ENCODE measurements at regions not wholly inside any gene's neighbourhood (a gene's known extent, or its start where the extent isn't known, plus 50 kb on each side); places are given as distances from the start of the nearest gene placed in this dataset.

DNA sequence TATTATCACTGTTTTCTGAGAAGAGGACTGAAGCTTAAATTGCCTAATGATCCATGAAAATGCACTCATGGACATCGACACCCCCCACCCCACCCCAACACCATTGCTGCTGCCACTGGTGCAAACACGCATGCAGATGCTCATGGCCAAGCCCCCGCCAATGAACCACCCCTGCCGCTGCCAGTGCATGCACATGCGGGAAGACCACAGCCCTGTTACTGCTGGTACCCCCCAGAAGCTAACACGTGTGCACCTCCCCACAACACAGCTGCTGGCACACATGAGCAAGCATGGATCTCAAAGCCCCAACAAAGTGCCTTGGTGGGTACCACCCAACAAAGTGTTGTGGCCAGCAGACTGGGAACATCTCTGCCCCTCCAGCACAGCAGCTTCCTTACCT is 594.1 kb upstream of the FAT1 start:
- Mint-ChIP-seq H3K4me3 (no peak overlapping the region), H3K27ac (no peak overlapping the region), H3K36me3 (ENCODE audit: low read depth) (no peaks in the 10 kb centered on the region), H3K9me3 (peaks cover 7% of the 10 kb centered on the region), H3K27me3 (no peaks in the 10 kb centered on the region), H3K4me1 (no peaks in the 10 kb centered on the region)
- intact Hi-C loops (cut with micrococcal nuclease), result no loop called here
- ATAC-seq (ENCODE audit: low read depth) (no peak), DNase-seq (no peak)
- ChIA-PET CTCF (no interaction called here), POLR2A (no interaction called here)
- no peak for TF ChIP-seq CTCF (IDR thresholded peaks at IDR 0.05)

DNA sequence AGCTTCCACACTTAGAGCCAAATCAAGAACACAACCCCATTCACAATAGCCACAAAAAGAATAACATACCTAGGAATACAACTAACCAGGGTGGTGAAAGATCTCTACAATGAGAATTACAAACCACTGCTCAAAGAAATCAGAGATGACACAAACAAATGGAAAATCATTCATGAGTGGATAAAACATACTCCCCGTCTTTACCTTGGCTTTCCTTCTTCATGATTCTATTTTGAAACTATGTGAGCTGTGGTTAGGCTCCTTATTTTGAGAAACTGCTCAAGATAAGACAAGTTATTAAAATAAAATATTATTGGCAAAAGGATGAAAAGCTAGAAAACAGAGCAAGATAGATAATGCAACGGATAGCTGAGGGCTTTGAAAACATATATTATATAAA is 598.1 kb upstream of the FAT1 start:
- Mint-ChIP-seq H3K9me3 (peaks cover 10% of the 10 kb centered on the region), H3K4me1 (no peaks in the 10 kb centered on the region), H3K27me3 (no peaks in the 10 kb centered on the region), H3K4me3 (no peak overlapping the region), H3K36me3 (ENCODE audit: low read depth) (no peaks in the 10 kb centered on the region), H3K27ac (no peak overlapping the region)
- DNase-seq (no peak), ATAC-seq (ENCODE audit: low read depth) (no peak)
- TF ChIP-seq CTCF (IDR thresholded peaks at IDR 0.05), result no peak
- POLR2A ChIA-PET, result no interaction called here
- CTCF ChIA-PET, result no interaction called here
- intact Hi-C loops (cut with micrococcal nuclease), result no loop called here

DNA sequence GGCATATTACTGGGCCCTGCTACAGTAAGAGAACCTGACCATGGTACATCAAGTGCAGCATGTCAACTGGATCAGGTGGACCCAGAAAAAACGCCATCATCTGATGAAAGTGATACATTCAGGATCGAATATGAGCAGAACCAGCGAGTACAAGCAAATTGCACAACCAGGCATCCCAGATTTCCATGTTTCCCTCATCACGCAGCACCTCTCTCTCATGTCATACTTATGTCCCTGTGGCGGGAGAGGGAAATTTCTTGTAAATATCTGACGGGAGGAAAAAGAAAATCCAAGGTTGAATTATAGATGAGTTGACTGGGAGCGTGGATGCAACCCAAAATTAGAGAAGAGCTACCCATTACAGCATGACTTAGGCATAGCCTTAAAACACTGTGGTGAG is 608.5 kb upstream of the FAT1 start:
- Mint-ChIP-seq H3K4me3 (no peak overlapping the region), H3K4me1 (no peaks in the 10 kb centered on the region), H3K36me3 (ENCODE audit: low read depth) (no peaks in the 10 kb centered on the region), H3K27ac (no peak overlapping the region), H3K9me3 (peaks cover 10% of the 10 kb centered on the region), H3K27me3 (no peaks in the 10 kb centered on the region)
- TF ChIP-seq CTCF (IDR thresholded peaks at IDR 0.05), result no peak
- CTCF ChIA-PET, result no interaction called here
- POLR2A ChIA-PET, result no interaction called here
- intact Hi-C loops (cut with micrococcal nuclease), result no loop called here
- ATAC-seq (ENCODE audit: low read depth) (no peak), DNase-seq (no peak)

DNA sequence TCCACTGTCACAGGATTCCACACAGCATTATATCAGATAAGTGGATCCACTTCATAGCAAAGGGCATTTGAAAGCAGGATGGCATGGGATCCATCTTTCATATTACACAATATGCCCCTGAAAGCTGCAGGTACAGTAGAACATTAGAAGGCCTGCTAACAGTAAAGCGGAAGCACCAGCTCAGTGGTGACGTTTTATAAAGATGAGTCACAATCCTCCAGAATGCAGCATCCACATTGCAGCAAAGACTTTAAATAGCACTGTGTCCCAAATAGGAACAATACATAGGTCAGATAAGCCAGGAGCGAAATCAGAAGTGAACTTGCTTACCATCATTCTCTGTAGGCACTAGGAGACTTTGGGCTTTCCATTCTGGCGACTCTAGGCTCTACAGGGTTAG is 609.5 kb upstream of the FAT1 start:
- no peaks in the 10 kb centered on the region for H3K27me3 Mint-ChIP-seq
- no peaks in the 10 kb centered on the region for H3K36me3 Mint-ChIP-seq (ENCODE audit: low read depth)
- intact Hi-C loops (cut with micrococcal nuclease), result no loop called here
- ChIA-PET POLR2A (no interaction called here), CTCF (no interaction called here)
- ATAC-seq (ENCODE audit: low read depth) (no peak), DNase-seq (no peak)
- no peak for TF ChIP-seq CTCF (IDR thresholded peaks at IDR 0.05)
- H3K9me3 Mint-ChIP-seq, result peaks cover 12% of the 10 kb centered on the region
- no peak overlapping the region for H3K4me3 Mint-ChIP-seq
- H3K27ac Mint-ChIP-seq, result no peak overlapping the region
- H3K4me1 Mint-ChIP-seq, result no peaks in the 10 kb centered on the region

GRCh38 chr4:187335339-187335738 is 611.7 kb upstream of the FAT1 start:
- H3K4me3 Mint-ChIP-seq, result no peak overlapping the region
- H3K27ac Mint-ChIP-seq, result no peak overlapping the region
- ChIA-PET POLR2A (no interaction called here), CTCF (no interaction called here)
- ATAC-seq (ENCODE audit: low read depth) (no peak), DNase-seq (no peak)
- peaks cover 13% of the 10 kb centered on the region for H3K9me3 Mint-ChIP-seq
- intact Hi-C loops (cut with micrococcal nuclease), result no loop called here
- no peaks in the 10 kb centered on the region for H3K27me3 Mint-ChIP-seq
- no peaks in the 10 kb centered on the region for H3K4me1 Mint-ChIP-seq
- TF ChIP-seq CTCF (IDR thresholded peaks at IDR 0.05), result no peak
- no peaks in the 10 kb centered on the region for H3K36me3 Mint-ChIP-seq (ENCODE audit: low read depth)
